NCI-H2227 treated with DMSO at 0.1 percent for 48 hours (cell line): ENCODE measurements at regions not wholly inside any gene's neighbourhood (a gene's known extent, or its start where the extent isn't known, plus 50 kb on each side); places are given as distances from the start of the nearest gene placed in this dataset.

Experiments used
- DNase-seq: peaks from one replicate; lab custom pipeline; 2025; lab: John Stamatoyannopoulos, UW

DNA sequence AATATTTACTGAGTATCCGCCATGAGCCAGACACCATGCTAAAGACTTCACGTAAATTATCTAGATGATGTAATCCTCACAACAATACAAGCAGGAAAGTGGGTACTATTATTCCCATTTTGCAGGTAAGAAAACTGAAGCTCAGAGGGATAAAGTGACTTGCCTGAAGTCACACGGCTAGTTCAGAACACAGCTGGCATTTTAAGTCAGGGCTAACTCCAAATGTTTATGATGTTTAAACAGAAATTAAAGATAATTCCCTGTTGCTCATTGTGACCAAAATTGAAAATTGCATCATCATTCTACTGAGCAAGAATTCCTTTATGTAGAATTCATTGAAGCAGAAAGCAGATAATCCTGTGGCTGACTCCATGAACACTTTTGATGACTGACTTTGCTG lies 71.3 kb upstream of the STXBP5 start:
- DNase-seq: no peak

DNA sequence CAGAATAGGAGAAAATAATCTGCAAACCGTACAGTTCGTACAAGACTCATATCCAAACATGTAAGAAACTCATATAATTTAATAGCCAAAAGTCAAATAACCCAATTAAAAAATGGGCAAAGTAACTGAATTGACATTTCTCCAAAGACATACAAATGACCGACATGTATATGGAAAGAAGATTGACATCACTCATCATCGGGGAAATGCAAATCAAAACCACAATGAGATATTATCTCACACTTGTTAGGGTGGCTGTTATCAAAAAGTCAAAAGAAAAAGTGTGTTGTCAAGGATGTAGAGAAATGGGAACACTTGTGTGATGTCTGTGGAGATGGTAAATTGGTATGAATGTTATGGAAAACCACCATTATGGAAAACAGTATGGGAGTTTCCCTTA lies 70.5 kb upstream of the STXBP5 start:
- DNase-seq: no peak

DNA sequence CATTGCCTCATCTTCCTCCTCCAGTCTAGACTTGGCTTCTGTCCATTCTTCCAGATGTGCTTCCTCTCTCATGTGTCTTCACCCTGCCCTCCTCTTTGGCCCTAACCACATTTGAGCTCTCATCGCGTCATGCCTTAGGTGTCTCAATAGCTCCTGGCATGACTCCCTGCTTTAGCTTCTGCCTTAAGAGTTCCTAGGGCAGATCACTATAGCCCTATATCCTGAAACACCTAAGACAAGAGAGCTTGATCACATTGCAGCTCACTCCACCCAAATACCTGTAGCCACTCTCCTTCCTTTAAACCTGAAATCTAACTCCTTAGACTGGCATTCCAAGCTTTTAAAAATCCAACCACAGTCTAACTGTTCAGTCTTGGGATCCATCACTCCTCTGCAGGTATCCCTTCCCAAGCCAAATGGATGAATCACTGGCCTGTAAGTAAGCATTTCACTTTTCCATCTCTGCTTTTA lies 69.0 kb upstream of the STXBP5 start:
- no peak for DNase-seq

DNA sequence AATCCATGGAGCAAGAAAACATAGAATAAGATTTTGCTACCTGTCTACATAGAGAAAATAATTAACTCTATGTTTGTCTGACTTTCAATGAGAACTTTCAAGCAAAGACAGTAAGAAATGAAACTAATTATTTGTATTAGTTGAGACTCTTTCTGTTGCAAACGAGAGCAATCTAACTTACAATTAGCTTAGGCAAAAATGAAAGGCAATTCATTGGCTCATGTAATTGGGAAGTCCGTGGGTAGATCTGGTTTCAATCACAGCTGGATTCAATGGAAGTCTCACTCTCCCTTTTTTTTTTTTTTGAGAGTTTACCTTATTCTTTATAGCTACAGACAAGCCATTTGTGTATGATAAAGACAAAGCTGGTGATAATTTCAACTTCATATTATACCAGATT lies 68.2 kb upstream of the STXBP5 start:
- no peak for DNase-seq

DNA sequence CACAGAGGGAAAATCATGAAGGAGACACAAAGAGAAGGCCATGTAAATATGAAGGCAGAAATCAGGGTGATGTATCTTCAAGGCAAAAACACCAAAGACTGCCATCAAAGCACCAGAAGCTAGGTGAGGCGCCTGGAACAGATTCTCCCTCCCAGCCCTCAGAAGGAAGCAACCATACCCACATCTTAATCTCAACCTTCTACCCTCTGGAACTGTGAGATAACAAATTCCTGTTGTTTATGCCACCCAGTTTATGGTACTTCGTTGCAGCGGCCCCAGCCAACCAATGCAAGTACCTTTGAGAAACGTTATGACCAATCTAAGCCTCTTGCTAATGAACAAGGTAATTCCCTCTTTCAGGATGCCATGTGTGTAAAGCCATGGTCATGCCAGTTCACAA lies 66.2 kb upstream of the STXBP5 start:
- DNase-seq: no peak

DNA sequence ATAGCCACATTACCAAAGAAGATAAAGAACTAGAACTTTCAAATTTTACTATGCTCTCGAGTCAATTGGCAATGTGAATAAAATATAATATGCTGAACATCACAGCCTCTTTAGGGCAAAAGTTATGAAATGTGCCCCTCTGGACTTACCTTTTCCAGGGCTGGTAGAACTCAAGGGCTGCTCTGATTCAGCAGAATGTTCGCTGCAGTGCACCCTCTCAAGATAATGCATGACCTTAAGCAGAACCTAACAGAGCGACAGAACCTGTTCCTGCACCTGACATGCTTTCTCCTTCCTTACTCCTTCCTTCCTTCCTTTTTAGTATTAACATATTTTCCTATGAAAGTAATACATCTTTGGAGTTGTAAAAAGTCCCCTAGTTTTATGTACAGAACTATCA lies 65.4 kb upstream of the STXBP5 start:
- DNase-seq: no peak

DNA sequence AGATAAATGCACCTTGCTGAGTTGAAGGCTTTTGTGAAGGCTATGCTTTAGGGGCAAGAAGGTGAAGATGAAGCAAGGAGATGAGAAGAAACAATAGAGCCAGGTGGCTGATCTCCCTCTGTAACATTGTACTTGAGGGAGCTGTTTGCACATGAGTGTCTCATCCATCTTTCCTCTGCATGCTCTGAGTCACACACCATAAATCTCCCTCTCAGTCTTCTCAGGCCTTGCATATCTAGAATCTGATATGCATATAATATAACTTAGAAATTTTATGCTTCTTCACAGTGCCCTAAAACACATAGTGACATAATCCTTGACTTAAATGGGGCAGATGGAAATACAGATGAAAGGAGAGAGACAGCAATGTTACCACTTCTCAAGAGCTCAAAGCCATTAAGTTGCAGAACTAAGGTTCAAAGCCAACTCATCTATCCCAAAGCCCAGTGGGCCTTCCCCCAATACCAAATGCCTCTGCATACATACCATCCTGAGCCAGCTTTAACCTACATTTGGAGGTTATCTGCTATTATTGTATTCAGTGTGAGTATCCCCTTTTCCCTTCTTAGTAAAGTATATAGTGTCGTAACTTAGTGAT lies 62.4 kb upstream of the STXBP5 start:
- DNase-seq: no peak

DNA sequence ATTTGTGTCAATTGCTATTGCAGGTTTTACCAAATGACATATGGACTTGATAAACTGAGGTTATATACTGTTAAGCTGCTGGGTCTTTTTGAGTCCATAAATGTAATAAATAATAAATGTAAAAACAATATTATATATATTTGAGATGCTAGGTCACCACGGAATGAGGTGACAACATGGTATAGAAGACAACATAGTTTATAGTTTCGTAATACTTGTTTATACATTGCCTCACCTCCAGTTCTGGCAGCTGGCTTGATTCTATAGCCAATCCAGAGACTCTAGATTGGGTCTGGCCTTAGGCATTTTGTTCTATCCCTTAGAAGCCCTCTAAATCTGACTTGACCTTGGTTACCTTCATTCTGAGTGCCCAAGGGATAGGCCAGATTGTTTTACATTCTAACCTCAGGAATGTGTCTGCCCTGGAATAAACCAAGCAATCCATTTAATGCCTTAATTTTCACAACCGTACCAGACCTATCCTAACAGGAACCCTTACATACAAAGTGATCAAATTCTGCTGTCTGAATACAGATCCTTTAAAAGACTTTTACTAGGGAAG lies 61.5 kb upstream of the STXBP5 start:
- DNase-seq: no peak

DNA sequence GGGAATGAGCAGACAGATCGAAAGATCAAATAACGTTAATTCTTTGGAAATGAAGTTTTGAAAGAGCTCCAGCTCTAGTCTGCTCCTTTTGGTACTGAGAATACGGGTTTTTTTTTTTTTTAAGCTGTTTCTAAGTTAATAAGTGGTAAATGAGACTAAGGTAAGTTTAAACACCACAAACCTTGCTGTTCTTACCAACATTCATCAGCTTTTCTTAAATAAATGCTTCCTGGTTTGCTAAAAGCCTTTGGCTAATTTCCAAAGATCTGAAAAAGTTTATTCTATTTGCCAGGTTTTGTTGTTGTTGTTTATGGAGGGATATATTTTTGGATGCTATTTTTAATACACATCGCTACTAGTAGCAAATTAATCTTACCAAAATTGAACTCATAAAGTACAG lies 55.1 kb upstream of the STXBP5 start:
- no peak for DNase-seq

DNA sequence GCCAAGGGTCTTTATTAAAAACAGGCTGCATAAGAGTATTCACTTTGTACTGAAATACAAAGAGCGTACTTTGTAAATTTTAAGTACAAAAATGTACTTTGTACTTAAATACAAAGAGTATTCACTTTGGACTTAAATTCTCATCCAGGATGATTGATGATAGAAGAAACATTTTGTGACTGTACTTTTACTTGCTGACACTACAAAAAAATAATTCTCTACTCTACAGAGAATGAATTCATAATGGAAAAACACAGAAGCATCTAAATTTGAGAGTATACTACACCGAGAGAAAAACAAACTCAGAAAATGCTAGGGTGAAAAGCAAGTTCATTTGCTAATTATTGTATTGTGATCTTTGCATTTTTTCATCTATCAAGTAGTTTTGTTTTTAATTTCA lies 54.4 kb upstream of the STXBP5 start:
- no peak for DNase-seq

DNA sequence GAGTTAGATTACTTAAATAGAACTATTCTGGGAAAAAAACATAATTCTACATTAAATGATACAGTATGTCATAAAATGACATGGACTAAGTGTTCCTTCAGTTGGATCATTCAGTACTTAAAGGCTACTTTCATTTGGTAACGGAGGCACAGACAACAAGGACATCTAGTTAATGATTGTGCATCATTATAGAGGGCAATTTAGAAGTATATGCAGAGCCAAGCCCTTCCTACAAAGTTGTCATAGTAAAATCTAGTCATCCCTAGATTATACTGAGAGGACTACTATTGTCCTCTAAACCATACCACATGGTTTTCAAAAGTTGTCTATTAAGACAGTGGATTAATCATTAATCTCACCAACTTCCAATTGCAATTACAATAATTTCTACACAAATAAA lies 53.9 kb upstream of the STXBP5 start:
- no peak for DNase-seq
